GM10248 (cell line): ENCODE measurements at regions not wholly inside any gene's neighbourhood (a gene's known extent, or its start where the extent isn't known, plus 50 kb on each side); places are given as distances from the start of the nearest gene placed in this dataset.

Source experiments
- CTCF ChIA-PET: fragments of 300-600 bp; sonication (Branson Sonifier 250); formaldehyde crosslinking; extraction: SDS; loops from one replicate; lab custom pipeline; 2021; ENCODE audit warnings: antibody characterized with exemption; lab: Yijun Ruan, JAX
- POLR2A ChIA-PET: fragments of 350-650 bp; sonication (Branson Sonifier 250); formaldehyde crosslinking; extraction: SDS; loops from one replicate; lab custom pipeline; 2020; ENCODE audit warnings: antibody characterized with exemption; lab: Yijun Ruan, JAX
- DNase-seq: peaks from one replicate; pipeline ENCODE4 v3.0.0; 2012; ENCODE audit errors: extremely low spot score
- TF ChIP-seq, protein P1 (sequence below): IDR thresholded peaks from 2 replicates; pipeline ENCODE4 v1.5.1; 2012; ENCODE audit warnings: mild to moderate bottlenecking, low read depth; ENCODE audit errors: extremely low read depth, missing control alignments, control extremely low read depth

- CTCF ChIA-PET, result interaction anchor here (1.0 to 3.2 kb wide), 2 partner anchors 16 to 18 kb away, joined by 4 to 11 read pairs; no protein-coding TSS in a partner anchor
- POLR2A ChIA-PET, result no interaction called here
- TF ChIP-seq, protein P1, sequence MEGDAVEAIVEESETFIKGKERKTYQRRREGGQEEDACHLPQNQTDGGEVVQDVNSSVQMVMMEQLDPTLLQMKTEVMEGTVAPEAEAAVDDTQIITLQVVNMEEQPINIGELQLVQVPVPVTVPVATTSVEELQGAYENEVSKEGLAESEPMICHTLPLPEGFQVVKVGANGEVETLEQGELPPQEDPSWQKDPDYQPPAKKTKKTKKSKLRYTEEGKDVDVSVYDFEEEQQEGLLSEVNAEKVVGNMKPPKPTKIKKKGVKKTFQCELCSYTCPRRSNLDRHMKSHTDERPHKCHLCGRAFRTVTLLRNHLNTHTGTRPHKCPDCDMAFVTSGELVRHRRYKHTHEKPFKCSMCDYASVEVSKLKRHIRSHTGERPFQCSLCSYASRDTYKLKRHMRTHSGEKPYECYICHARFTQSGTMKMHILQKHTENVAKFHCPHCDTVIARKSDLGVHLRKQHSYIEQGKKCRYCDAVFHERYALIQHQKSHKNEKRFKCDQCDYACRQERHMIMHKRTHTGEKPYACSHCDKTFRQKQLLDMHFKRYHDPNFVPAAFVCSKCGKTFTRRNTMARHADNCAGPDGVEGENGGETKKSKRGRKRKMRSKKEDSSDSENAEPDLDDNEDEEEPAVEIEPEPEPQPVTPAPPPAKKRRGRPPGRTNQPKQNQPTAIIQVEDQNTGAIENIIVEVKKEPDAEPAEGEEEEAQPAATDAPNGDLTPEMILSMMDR, result no peak
- DNase-seq, result no peak
Measured at GRCh38 chr6:165746331-165746730, 83.3 kb upstream of the PDE10A start.

DNA sequence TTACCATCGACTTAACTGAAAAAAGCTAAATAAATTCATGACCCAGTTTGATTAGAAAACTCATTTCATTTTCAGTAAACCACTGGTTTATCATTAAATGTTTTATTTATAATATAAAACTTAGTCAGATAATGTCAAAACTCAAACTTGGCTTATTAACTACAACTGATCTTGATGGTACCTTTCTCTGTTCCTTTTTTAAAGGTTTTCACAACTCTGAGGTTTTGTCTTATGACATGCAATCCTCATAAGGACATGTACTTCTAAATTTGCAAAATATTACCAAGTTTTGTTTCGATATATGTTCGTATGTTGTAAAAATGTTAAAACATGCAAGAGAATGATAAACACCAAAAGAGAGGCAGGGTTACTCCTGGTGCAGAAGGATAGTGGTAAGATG lies 82.5 kb upstream of the PDE10A start:
- no peak for DNase-seq
- POLR2A ChIA-PET, result no interaction called here
- TF ChIP-seq, protein P1, result no peak
- CTCF ChIA-PET, result interaction anchor here (0.9 to 3.2 kb wide), 3 partner anchors 15 to 19 kb away, joined by 3 to 11 read pairs (median 3); no protein-coding TSS in a partner anchor

- TF ChIP-seq, protein P1, result no peak
- no peak for DNase-seq
- POLR2A ChIA-PET, result no interaction called here
- CTCF ChIA-PET, result interaction anchor here (0.9 to 3.2 kb wide), 3 partner anchors 15 to 18 kb away, joined by 3 to 11 read pairs (median 3); no protein-coding TSS in a partner anchor
Measured at GRCh38 chr6:165744555-165745228, 81.7 kb upstream of the PDE10A start.

GRCh38 chr6:165743366-165743898 lies 80.4 kb upstream of the PDE10A start:
- DNase-seq, result no peak
- TF ChIP-seq, protein P1, result no peak
- ChIA-PET CTCF (no interaction called here), POLR2A (no interaction called here)

DNA sequence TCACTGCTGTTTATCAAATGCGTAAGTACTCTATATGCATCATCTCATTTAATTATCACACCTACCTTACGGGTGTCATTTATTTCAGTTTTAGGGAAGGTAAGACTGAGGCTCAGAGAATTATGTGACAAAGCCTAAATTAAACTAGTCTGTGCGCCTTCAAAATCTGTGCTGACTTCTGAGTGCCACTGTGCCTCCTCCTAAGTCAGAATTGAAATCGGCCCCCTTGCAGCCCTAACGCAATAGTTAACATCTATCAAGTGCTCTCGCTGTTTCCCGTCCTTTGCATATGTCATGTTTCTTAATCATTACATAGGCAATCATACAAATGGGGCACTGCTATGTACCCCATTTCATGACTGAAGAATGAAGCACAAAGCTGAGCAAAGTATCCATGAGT lies 79.0 kb upstream of the PDE10A start:
- DNase-seq, result no peak
- CTCF ChIA-PET, result no interaction called here
- TF ChIP-seq, protein P1, result no peak
- POLR2A ChIA-PET, result no interaction called here

- TF ChIP-seq, protein P1, result no peak
- no peak for DNase-seq
- CTCF ChIA-PET, result no interaction called here
- POLR2A ChIA-PET, result no interaction called here
Measured at GRCh38 chr6:165737396-165737795, 74.4 kb upstream of the PDE10A start.
